SKM-1 treated with dmso at 0.1 percent for 144 hours (cell line): ENCODE measurements at regions not wholly inside any gene's neighbourhood (a gene's known extent, or its start where the extent isn't known, plus 50 kb on each side); places are given as distances from the start of the nearest gene placed in this dataset.
A peak's percentile ranks its signal among the peaks of the same experiment; 100 is the strongest.

Experiments
- DNase-seq: peaks from one replicate; lab custom pipeline; 2025; ENCODE audit not compliant: unreplicated experiment; lab: John Stamatoyannopoulos, UW

DNA sequence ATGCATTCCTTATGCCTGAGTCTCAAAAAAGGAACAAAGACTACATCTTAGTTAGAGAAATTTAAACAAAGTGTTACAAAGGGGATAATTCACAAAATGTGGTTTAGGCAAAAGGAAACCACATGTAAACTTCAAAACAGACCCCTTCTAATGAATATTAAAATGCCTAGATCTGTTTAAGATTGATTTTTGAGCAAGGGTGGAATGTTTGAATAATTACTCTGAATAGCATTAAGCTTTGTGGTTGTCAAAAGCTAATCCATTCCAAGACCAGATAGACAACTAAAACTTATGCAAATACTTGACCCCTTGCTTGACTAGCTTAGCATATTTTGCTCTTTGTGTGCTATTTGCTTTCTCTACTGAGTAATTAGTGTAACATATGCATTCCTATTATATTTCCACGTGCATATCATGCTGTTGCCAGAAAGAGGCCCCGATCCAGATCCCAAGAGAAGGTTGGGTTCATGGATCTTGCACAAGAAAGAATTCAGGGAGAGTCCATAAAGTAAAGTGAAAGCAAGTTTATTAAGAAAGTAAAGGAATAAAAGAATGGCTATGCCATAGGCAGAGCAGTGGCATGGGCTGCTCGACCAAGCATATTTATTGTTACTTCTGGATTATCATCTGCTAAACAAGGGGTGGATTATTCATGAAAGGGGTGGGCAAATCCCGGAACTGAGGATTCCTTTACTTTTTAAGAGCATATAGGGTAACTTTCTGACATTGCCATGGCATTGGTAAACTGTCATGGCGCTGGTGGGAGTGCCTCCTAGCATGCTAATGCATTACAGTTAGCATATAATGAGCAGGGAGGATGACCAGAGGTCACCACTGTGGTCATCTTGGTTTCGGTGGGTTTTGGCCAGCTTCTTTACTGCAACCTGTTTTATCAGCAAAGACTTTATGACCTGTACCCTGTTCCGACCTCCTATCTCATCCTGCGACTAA, 1193.4 kb upstream of the EYS start:
- DNase-seq: no peak

- DNase-seq: peak; percentile 46
Observed at GRCh38 chr6:66897576-66897975, 1190.5 kb upstream of the EYS start.

DNA sequence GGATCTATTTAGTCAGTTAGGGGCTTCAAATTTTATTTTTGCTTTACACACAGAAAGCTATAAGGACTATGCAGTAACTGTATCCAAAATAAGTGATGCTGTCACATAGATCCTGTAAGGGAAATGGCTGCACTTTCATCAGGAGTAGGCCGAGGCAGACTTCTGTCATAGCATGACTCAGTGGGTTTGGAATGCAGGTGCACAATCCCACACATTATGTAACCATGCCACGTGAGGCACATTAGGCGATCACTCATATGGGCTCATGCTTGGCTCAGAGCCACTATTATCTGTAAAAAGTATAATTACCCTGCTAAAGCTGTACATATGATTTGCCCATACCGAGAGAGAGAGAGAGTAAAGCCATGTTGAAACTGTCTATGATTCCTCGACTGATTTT, 1189.4 kb upstream of the EYS start:
- DNase-seq: no peak

GRCh38 chr6:66883453-66883852, 1176.4 kb upstream of the EYS start:
- DNase-seq: no peak

- DNase-seq: no peak
Observed at GRCh38 chr6:66866801-66867200, 1159.8 kb upstream of the EYS start.

GRCh38 chr6:66865771-66866170, 1158.7 kb upstream of the EYS start:
- no peak for DNase-seq

DNA sequence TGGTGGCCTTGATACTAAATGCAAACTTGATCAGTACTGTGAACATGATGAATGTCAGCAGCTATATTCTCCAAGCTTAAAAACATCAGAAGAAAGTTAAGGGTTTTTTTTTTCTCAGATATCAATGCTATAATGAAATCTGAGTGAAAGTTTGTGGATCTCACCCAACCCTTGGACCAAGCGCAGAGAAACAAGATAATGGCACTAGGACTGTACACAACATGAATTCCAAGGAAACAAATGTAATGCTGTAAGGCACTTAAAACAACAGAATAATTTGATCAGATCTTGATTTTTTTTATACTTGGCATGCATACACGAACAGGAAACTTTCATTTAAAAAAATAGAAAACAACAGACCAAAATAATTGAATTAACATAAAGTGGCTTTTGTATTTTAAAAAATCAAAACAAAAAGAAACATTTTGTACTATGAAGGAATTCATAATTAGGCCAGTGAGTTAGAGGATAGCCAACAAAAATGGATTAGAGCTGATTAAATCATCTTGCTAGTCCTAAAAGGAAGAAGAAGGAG, 1154.0 kb upstream of the EYS start:
- DNase-seq: no peak

DNA sequence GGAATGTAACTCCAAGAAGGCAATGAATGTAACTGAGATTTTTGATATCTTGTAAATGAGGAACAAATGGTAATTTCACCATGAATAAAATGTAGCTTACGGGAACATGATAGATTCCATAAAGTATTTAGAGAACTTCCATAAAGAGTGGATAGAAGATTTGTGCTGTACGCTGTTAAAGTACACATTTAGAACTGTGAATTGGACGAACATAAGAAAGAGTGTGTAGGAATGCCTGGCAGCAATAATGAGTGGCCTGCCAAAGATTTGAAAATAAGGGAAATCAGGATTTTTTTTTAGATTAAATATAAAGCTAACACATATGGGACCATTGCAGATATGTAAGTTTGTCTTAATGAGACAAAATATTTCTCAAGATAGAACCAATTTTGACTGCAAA, 1153.3 kb upstream of the EYS start:
- DNase-seq: no peak

DNA sequence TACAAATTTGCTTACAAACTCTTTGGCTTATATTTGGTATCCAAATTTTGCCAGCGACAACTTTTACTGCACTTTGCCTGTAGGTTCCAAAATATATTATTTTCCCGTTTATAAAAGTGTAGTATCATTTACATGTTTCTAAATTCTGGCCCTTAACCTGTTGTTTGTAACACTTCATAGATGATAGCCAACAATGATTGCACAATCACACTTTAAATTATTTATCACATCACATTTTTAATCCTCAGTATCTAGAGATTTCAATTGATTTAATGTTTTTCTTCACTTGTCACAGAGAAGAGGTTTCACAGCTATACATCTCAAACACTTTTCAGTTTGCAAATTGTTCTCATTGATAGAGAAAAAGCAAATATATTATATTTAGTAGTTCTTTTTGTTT, 1151.2 kb upstream of the EYS start:
- no peak for DNase-seq

DNA sequence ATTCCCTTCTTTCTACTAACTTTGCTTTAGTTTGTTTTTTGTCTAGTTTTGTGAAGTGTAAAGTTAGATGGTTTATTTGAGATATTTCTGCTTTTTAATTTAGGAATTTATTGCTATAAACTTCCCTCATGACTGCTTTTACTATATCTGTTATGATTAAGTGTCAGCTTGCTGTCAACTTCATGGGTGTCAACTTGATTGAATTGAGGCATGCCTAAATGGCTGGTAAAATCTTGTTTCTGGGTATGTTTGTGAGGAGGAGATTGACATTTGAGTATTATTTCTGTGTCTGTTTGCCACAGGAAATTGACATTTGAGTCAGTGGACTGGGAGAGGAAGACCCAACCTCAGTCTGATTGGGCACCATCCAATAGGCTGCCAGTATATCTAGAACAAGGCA, 1147.0 kb upstream of the EYS start:
- no peak for DNase-seq

DNA sequence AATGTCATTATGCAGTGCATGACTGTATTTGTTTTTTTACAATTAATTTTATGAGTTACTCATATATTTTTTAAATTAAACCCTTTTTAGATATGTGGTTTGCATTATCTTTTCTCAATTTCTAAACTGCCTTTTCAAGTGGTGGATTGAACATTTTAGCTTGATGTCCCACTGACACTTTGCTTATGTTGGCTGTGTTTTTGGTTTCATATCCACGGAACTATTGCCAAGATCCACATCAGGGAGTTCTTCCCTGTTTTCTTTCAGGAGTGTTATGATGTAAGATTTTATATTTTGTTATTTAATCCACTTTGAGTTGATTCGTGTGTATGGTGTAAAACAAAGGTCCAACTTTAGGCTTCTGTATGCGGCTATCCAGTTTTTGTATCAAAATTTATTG, 1144.9 kb upstream of the EYS start:
- DNase-seq: no peak

DNA sequence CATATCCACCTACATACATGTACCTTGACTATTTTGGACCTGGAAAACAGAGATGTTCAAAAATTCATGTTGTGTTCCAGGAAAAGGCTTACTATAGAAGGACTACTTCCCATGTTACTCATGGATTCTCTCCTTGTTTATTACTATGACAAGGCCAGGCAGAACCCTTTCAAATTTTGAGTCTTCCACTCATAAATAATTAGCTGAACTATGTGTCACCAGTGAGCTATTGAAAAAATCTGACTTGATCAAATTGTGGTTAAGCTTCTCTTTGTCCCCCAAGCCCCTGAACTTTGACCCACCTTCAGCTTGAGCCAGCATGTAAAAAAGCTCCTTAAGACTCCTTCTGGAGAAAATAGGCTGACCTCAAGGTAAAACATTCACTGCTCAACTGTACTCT, 1142.8 kb upstream of the EYS start:
- no peak for DNase-seq

DNA sequence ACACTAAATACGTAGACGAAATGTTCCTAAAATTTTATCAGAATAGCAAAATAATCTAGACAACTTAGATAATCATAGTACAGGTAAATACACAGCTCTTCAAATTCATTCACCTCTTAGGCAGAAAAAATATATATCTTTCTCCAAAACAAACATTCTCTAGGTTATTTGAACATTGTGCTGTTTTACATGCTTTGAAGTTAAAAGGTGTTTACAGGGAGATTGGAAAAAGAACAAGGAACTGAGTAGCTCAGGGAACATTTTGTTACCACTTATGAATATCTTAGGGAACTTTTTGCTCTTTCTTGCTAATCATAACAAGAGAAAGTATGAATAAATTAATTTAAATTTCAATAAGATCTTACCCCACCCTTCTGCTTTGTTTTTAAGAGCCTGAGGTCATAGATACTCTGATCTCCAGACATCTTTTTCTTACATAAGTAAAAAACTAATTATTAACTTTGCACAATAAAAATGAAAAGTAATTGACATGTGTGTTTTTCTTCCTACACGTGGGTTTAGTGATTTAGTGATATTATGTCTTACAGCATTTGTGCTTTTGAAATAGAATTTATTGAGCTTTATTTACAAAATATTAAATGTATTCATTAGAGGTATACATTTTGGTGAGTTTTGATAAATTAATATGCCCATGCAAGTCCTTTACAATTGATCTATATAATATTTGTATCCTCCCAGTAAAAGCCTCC, 1141.4 kb upstream of the EYS start:
- no peak for DNase-seq

GRCh38 chr6:66838764-66839163, 1131.7 kb upstream of the EYS start:
- DNase-seq: no peak

- DNase-seq: no peak
Observed at GRCh38 chr6:66825539-66825938, 1118.5 kb upstream of the EYS start.

- DNase-seq: no peak
Observed at GRCh38 chr6:66814156-66814555, 1107.1 kb upstream of the EYS start.

DNA sequence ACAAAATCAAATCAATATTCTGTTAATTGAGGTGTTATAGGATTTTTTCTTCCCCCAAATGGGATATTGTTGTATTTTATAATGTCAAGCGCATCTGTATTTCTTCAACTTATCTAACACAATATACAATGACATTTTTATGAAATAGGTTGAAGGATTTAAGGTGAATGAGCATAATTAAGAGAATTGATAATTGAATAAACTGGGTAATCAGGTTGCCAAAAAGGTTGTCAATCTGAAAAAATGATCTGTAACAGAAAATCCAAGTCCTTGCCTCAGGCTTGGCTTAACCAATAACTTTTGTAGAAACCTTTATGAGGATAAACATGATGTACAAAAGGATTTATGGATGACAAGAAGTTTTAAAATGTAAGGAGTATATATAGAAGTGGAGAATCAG, 1101.7 kb upstream of the EYS start:
- no peak for DNase-seq

GRCh38 chr6:66796987-66797386, 1090.0 kb upstream of the EYS start:
- DNase-seq: no peak

- DNase-seq: no peak
Observed at GRCh38 chr6:66788579-66788978, 1081.6 kb upstream of the EYS start.

DNA sequence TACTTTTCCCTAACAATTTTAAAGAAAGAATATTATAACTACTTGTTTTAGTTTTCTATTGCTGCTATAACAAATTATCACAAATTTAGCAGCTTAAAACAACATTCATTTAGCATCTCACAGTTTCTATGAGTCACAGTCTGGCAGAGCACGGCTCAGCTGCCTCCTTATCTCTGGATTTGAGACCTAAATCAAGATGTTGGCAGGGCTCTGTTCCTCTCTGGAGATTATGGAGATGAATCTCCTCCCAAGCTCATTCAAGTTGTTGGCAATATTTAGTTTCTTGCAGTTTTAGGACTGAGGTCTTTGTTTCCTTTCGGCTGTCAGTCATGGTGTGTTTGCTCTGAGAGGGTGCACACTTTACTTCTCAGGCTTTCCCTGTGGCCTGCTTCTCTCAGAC, 1065.8 kb upstream of the EYS start:
- no peak for DNase-seq

- DNase-seq: no peak
Observed at GRCh38 chr6:66771626-66772025, 1064.6 kb upstream of the EYS start.

DNA sequence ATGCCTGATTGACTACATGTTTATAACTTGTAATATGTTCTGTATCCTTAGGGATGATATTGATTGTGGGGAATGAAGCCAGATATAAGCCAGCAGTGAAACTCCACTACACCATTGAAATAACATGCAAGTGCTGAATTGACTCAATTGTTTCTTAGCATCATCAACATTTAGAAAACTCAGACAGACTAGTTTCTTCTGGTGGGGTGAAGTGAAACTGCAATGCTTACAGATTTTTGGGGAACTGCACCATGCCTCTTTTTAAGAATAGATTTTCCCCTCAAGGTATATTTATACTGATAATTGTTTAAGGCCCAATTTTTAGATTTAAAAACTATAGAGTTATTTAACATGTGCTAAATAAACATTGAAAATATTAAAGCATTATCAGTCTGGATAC, 1044.6 kb upstream of the EYS start:
- no peak for DNase-seq
